ENCODE measurements at regions not wholly inside any gene's neighbourhood (a gene's known extent, or its start where the extent isn't known, plus 50 kb on each side); places are given as distances from the start of the nearest gene placed in this dataset.
"Not testable (repeated sequence)": the region's sequence is repeated elsewhere in the genome, so short reads cannot be mapped to it uniquely, and the experiment has no call there.

DNA sequence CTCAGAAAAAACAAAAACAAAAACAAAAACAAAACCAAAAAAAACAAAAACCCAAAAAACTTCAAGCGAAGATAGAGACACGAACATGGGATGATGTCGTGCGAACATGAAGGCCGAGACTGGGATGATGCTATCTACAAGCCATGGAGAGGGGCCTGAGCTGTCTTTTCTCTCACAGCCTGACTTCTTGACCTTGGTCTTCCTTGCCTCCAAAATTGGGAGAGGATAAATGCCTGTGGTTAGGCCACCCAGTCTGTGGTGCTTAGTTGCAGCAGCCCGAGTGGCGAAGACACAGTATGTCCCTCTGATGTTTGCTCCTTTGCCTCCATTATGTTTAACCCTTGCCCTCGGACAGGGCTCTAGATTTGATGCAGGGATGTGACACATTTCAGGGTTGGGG lies 130.4 kb upstream of the BASP1 start:
- DNase-seq, result no peak

DNA sequence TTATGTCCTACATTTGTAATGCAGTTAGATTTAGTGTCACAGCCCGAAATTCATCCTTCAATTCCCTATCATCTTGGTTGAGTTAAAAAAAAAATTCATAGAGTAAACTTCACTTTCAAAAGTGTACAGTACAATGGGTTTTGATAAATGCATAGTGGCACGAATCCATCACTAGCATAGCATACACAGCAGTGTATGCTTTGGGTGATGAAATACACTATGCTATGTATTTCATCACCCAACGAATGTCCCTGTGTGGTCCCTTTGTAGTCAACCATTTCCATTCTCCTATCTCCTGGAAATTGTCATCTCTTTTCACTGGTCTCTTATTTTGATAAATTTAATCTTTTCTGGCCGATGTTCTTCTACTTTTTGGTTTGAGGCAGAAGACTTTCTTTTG lies 129.4 kb upstream of the BASP1 start:
- DNase-seq, result no peak

DNA sequence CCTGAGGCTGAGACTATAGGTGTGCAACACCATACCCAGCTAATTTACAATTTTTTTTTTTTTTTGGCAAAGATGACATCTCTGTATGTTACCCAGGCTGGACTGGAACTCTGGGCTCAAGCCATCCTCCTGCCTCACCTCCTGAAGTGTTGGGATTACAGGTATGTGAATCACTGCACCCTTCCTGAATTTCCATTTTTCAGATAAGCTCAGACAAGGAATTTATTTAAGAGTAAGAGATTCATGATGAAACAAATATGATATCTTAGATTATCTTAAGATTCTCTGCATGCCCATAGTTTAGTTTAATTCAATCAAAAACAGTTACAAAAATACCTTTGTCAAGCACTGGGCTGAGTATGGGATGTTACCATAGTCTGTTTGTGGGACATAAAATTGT lies 128.4 kb upstream of the BASP1 start:
- no peak for DNase-seq

DNA sequence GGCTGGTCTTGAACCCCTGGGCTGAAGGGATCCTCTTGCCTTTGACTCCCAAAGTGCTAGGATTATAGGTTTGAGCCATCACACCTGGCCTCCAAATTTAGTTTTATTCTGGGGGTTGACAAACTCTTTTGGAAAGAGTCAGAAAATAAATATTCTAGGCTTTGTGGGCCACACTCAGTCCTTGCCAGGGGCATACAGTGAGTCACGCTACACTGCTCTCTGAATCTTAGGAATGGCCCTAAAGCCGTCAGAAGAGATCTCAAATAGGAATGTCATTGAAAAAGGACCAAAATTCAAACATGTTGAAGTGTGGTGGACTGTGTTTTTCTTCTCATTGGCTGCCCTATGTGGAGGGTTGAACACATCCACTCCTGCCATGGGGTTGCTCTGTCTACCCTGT lies 127.7 kb upstream of the BASP1 start:
- DNase-seq, result no peak

DNA sequence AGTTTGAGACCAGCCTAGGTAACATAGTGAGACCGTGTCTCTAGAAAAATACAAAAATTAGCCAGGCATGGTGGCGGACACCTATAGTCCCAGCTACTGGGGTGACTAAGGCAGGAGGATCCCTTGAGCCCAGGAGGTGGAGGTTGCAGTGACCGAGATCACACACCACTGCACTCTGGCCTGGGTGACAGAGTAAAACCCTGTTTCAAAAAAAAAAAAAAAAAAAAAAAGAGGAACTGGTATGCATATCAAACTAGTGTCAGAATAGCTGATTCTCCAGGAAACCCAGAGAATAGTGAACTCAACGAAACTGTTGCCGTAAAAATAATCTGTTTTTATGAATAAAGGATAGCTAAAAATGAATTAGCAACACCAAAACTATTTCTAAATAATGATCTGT lies 126.6 kb upstream of the BASP1 start:
- no peak for DNase-seq

DNA sequence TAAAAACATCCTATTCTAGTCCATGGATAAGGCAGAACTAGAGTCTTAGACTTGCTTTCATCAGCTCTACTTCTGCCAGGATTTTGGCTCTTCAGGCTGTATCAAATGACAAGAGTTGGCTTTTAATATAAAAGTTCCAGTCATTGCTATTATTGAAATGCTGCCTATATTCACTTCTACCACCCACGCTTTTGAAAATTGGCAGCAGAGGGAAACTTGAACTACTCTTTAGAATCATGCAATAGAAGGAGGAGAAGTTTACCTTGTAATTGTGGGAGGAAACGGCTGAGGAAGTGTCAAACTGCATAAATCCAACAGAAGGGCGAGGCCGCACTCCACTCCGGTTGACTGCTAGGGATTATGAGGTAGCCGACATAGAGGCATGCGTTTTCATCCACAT lies 122.6 kb upstream of the BASP1 start:
- DNase-seq, result no peak

DNA sequence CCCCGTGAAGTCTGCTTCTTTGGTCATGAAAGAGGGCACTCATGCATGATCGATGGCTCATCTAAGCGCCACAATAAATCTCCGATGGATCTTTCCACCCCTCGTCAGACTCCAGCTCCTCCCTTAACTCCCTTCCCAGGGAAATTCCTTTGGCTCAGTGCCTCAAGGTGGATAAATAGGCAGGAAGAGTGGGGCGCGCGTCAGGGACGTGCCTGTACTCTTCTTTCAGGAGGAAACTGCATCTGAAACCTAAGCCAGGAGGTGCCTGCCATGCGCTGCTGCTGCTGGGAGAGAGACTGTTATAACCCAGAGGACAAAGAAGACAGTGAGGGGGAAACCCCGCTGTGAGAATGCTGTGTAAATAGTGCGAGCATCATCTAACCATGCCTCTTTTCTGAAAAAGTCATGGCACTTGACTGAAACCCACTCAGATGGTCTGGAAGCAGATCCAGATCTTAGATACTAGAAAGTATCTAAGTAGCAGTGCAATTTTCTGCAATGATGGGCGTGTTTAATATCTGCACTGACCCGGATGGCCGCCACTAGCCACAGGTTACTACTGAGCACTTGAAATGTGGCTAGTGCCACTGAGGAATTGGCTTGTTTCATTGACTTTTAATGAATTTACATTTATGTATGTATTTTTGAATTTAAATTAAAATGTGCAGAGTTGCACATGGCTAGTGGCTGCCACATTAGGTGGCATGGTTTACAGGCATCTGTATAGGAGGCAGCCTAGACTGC lies 120.3 kb upstream of the BASP1 start:
- peak; percentile 86 for DNase-seq

DNA sequence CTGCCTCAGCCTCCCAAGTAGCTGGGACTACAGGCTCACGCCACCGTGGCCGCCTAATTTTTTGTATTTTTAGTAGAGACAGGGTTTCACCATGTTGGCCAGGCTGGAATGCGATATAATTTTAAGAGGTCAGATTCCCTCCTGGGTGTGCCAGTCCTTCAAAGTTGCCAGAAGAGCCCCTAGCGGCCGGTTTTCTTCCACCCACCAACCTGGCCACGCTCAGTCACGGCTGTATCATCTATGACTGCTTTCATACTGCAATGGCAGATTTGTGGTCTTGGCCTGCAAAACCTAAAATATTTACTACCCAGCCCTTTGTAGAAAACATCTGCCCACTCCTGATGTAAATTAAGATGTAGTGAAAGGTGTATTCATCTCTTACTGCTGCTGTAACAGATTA lies 117.5 kb upstream of the BASP1 start:
- DNase-seq, result no peak

DNA sequence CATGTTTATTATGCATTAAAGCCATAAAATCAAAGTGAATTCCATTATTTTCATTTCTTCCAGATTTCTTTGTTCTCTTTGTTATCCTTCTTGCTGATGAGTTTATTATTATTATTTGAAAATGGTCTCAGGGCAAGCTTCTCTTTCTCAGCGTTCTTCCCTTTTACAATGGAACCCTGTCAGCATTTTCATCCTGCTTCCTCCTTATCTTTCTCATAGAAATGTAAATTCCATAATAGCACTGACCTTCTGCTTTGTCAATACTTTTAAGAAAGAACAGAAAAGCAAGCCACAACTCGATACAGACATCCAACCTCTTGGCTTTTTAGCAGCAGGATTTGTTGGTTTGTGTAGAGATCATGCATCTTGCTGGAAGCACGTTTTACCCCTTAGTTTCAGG lies 114.0 kb upstream of the BASP1 start:
- DNase-seq, result no peak

DNA sequence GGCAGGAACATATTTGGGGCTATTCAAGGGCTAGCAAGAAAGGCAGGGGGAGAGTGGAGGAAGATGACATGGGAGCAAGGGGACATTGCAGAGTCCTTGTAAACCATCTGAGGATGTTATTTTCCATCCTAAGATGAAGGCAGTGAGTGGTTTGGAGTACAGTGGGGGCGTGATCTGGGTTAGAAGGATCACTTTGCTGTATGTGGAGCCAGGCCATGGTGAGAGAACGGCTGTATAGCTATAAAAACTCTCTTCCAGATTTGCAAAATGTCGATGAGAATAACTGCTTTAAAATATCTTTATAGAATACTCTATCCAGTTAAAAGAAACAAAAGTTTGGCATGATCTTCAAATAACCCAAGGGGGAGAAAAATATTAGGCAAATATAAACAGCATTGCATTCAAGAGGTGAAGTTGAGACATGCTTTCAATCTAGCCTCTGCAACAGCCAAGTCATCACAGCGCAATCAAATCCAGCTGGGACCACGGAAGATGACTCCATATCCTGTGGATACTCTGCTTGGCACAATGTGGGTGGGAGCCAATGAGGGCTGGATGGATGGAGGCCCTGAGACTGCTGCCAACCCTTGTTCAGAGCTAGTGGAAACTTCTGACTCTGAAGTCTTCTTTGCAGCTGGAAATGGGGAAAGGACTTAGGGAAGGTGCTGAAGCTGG lies 111.5 kb upstream of the BASP1 start:
- DNase-seq, result no peak

DNA sequence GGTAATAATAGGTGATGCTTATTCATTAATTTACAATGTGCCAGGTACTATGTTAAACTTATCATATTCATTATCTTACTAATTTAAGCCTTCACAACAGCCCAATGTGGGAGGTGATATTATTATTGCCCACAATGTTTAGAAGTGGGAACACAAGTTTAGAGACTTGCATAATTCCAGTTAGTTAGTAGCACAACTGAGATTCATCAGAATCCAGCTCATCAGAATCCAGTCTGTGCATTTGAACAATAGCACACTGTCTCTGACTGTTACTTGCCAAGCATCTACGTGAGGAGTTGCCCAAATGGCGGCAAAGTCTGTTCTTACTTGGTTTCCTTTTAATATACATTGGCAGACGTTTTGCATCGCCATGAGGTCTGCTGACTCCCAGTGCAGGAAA lies 110.9 kb upstream of the BASP1 start:
- no peak for DNase-seq

DNA sequence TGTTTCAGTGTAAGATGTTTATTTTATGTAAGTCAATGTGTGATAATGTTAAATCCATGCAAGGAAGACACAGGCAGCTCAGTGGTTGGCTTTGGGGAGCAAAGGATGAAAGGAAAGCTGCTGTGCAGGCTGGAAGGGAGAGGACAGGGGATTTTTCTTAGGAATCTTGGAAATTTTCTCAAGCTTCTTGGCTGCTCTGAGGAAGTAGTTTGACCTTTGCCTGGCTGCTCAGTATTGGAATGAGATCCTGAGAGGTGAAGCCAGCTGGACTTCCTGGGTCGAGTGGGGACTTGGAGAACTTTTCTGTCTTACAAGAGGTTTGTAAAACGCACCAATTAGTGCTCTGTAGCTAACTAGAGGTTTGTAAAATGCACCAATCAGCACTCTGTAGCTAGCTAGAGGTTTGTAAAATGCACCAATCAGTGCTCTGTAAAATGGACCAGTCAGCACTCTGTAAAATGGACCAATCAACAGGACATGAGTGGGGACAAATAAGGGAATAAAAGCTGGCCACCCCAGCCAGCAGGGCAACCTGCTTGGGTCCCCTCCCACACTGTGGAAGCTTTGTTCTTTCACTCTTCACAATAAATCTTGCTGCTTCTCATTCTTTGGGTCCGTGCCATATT lies 105.2 kb upstream of the BASP1 start:
- DNase-seq, result not testable (repeated sequence)

DNA sequence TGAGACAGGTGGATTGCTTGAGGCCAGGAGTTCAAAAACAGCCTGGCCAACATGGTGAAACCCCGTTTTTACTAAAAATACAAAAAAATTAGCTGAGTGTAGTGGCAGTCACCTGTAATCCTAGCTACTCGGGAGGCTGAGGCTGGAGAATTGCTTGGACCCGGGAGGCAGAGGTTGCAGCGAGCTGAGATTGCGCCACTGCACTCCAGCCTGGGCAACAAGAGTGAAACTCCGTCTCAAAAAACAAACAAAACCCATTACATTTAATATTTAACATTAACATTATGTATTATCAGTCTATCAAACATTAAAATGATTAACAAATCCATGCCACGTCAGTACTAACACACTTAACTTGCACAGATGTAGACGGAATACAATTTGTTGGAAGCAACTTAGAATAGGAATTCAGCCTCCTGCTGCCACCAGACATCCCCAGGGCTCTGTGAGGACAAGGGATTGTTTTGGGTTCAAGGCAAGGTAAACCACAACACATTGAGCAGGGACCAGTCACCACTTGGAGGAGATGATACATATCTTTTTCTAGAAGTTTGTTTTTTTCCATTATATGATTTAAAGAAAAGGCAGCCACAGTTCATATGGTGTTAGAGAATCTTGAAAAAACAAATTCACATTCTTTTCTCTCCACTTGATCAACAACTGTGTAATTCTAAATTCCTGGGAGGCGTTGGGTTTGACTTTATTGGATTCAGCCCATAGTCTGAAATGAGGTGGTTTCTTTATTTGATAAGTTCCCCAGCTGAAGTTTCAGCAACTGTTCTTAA lies 104.1 kb upstream of the BASP1 start:
- no peak for DNase-seq

DNA sequence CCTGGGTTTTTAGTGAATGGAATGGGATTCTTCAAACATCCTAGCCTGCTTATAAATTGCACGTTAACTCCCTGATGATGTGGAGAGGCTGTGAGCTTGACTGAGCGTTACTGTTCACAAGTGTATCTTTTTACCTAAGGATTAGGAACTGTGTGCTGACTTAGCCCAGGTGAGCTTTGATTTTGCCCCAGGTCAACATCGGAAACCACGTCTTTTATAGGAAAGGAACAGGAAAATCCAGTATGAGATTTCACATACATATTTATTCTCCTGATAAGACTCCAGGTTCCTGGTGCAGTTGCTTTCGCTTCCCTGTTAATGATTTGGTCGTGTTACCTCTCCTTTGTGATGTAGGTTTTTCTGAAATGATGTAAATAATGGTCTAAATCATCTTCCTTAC lies 103.2 kb upstream of the BASP1 start:
- DNase-seq, result no peak

DNA sequence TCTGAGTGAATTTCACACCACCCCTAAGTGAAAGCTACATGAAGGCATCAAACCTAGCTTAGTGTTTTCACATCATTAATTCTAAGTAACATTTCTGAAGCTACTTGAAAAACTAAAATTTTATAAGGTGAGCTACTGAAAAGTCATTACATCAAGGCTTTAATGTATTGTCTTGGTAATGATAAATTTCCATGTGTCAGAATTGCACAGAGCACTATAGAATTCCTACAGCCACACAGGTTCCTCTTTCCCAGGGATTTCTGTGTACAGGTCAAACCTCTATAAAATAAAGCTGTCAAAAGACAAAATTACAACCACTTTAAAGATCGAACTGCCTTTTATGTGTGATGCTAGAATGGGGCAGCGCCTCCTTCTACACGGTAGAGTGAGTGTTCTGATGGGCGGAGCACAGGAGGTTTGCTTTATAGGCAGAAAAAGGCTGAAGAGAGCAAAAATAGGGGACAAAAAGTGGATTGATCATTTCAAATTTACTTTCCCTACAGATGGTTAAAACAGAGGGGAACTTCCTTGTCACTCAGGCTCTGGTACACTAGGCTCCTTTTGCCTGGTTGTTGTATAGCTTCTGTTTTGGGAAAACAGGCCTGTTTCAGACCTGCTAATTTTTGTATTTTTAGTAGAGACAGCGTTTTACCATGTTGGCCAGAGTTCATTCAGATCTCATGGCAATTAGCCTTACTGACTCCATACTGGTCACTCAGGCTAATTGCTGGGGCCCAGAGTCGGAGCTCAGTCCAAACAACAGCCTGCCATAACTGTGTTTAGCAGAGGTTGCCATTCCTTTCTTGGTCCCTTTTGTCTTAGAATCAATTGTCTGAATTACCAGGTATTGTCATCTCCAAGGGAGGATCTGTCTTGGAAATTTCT lies 102.5 kb upstream of the BASP1 start:
- no peak for DNase-seq

DNA sequence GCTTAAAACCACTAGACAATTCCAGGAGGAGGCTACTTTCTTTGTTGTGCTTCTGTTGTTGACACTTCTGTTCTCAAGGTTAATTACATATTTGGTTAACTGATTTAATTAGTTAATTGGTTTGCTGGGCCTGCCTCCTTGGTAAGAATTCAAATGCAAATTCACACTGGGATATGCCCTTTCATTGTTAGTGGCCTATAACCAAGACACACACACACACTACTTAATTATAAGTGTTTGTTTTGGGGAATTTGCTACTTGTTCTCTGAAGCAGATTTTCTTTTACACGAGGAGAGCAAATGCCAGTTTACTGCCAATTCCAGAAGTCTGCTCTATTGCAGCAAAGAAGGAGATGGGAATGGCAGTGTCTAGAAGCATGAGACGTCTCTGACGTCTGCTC lies 101.6 kb upstream of the BASP1 start:
- no peak for DNase-seq

DNA sequence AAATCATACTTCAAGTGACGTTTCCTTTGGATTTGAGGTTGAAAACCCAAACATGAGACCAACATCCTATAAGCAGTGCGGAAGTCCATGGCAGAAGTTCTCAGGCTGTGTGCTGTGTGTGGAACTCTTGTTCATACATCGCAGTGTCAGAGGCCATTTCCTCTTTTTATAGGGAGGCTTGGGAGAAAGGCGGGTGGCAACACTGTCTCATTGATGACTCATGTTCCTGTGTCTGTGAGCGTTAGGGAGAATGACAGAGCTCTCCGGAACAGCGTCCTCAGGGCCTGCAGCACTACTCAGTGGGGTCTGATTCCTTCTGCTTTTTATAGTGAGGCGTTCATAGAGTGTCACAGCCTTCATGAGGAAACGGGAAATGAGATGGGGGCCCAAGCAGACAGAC lies 98.8 kb upstream of the BASP1 start:
- no peak for DNase-seq

DNA sequence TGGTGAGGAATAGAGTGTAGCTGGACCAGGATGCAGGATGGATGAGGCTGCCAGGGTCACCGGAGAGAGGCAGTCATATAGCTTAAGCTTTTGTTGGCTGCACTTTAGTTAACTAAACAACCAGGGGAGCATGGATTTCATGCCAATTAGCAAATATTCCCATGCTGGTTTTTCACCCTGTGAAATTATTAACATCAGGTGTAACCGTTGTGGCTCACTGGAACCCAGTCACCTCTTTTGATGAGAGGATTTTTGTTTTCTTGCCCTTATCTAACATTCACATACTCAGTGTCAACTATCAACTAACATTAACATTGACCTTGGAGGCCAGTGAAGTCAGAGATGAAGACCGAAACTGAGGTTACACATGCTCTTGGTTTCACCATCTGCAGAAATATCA lies 97.2 kb upstream of the BASP1 start:
- no peak for DNase-seq

DNA sequence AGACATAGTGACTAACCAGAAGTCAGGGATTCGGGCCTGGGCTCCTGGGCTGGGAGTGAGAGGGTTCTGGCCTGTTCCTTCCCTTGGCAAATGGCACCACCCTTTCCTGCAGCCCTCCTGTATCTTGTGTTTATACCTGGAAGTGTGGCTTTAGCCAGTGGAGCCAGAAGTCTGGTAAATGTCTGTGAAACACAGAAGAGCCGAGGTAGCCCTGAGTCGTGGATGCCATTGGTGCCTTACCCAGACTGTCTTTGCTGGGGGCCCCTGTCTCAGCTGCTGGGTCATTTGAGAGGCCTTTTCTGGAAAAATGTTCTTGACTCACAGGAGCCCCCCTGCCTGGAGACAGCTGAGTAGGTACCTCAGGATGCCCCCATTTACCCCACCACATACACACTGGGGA lies 95.7 kb upstream of the BASP1 start:
- no peak for DNase-seq

DNA sequence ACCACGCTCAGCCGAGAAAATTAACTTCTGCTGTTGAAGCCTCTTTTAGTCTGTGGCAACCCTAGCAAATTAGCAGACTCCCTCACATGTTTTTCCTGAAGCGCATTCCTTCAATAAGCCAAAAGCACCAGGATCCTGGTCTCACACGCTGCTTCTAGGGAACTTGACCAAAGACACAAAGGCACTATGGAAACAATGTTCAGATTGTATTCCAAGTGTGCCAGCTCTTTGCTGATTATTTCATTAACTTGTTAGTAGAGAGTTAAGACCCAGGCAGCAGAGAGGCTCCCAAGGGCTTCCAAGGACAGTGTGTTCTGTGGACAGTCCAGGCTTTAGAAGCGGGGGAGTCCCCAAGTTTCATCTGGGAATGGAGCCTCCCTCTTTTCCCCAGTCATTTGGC lies 94.4 kb upstream of the BASP1 start:
- no peak for DNase-seq

DNA sequence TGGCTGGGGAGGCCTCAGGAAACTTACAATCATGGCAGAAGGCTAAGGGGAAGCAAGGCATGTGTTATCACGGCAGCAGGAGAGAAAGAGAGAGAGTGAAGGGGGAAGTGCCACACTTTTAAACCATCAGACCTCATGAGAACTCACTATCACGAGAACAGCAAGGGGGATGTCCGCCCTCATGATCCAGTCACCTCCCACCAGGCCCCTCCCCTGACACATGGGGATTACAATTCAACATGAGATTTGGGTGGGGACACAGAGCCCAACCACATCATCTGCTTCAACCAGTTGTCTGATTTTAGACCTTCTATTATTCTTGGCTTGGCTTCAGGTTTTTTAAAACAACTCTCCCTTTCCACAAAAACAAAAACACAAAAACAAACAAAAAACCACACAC lies 93.7 kb upstream of the BASP1 start:
- not testable (repeated sequence) for DNase-seq

DNA sequence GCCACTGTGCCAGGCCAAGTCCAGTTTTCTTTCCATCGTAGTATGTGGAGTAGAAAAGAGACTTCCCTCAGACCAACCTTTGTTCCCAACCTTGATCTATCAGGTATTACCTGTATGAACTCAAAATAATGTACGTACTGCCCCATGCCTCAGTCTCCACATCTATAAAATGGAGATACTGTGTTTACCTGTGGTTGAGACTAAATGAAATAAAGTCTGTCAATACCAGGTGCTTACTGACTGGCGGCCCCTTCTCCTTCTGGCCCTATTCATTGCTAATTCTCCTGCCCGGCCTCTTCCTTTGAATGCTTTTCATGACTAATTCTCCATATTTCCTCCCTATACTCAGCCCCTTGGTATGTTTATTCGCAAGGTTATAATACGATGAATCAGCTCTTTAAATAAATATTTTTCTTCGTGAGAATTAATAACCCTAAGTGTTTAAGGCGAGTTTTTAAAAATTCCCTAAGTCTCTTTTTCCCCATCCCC lies 89.6 kb upstream of the BASP1 start:
- no peak for DNase-seq

Measured in left kidney (tissue), 1 donor.